Fibroblast of villous mesenchyme (primary cell): ENCODE measurements at regions not wholly inside any gene's neighbourhood (a gene's known extent, or its start where the extent isn't known, plus 50 kb on each side); places are given as distances from the start of the nearest gene placed in this dataset.
A peak's percentile ranks its signal among the peaks of the same experiment; 100 is the strongest.

ENCODE experiments used
- DNase-seq: peaks from one replicate; pipeline ENCODE4 v3.0.0-alpha.2; 2010; ENCODE audit warnings: low read depth
- H3K4me3 ChIP-seq: 2 replicates; pipeline ENCODE4 v1.5.1; 2011; ENCODE audit warnings: low read depth, mild to moderate bottlenecking, low read length
- CTCF ChIP-seq: IDR thresholded peaks from 2 replicates; pipeline ENCODE4 v1.5.1; 2012; ENCODE audit warnings: low read depth, mild to moderate bottlenecking, low read length; ENCODE audit not compliant: insufficient read depth

GRCh38 chr12:116339062-116339461, 61.6 kb upstream of the MED13L start:
- TF ChIP-seq CTCF, result no peak
- H3K4me3 ChIP-seq, result no peak overlapping the region
- DNase-seq, result no peak

GRCh38 chr12:116339800-116340371, 62.4 kb upstream of the MED13L start:
- TF ChIP-seq CTCF, result no peak
- no peak for DNase-seq
- no peak overlapping the region for H3K4me3 ChIP-seq

- no peak overlapping the region for H3K4me3 ChIP-seq
- TF ChIP-seq CTCF, result no peak
- DNase-seq, result no peak
Measured at GRCh38 chr12:116343331-116343884, 65.9 kb upstream of the MED13L start.

GRCh38 chr12:116346222-116346621, 68.7 kb upstream of the MED13L start:
- no peak for DNase-seq
- H3K4me3 ChIP-seq, result no peak overlapping the region
- TF ChIP-seq CTCF, result no peak

GRCh38 chr12:116346741-116347140, 69.2 kb upstream of the MED13L start:
- no peak overlapping the region for H3K4me3 ChIP-seq
- TF ChIP-seq CTCF, result no peak
- DNase-seq, result peak; percentile 80

- H3K4me3 ChIP-seq, result no peak overlapping the region
- DNase-seq, result no peak
- TF ChIP-seq CTCF, result no peak
Measured at GRCh38 chr12:116347265-116347664, 69.8 kb upstream of the MED13L start.

GRCh38 chr12:116352315-116352835, 74.9 kb upstream of the MED13L start:
- no peak overlapping the region for H3K4me3 ChIP-seq
- DNase-seq, result no peak
- TF ChIP-seq CTCF, result no peak
